ENCODE measurements at regions not wholly inside any gene's neighbourhood (a gene's known extent, or its start where the extent isn't known, plus 50 kb on each side); places are given as distances from the start of the nearest gene placed in this dataset.

- Histone ChIP-seq H3K9me2 (ENCODE audit: insufficient read depth, low read length) (no peaks in the 10 kb centered on the region), H3K36me3 (ENCODE audit: insufficient read depth, low read length) (no peaks in the 10 kb centered on the region), H4K20me1 (ENCODE audit: insufficient read depth, low read length) (no peaks in the 10 kb centered on the region), H2AFZ (ENCODE audit: low read length) (no peak overlapping the region), H3K27ac (ENCODE audit: low read depth, low read length, poor library complexity, severe bottlenecking) (no peak overlapping the region), H3K9me3 (ENCODE audit: low read length) (no peaks in the 10 kb centered on the region), H3K4me3 (ENCODE audit: low read depth, low read length, poor library complexity, severe bottlenecking) (no peak overlapping the region), H3K4me1 (ENCODE audit: insufficient read depth, low read length, poor library complexity, severe bottlenecking) (no peaks in the 10 kb centered on the region), H3K79me2 (ENCODE audit: insufficient read depth, low read depth, low read length) (no peaks in the 10 kb centered on the region), H3K4me2 (ENCODE audit: low read length) (no peak overlapping the region)
- DNase-seq (ENCODE audit: low spot score), result no peak
- POLR2A ChIA-PET, result interaction anchor here (0.6 kb wide), 1 partner anchor 293 kb away, joined by 3 read pairs; no protein-coding TSS in a partner anchor
- intact Hi-C loops (cut with micrococcal nuclease; ENCODE audit: unreplicated experiment), result no loop called here
- CTCF ChIA-PET (ENCODE audit: unreplicated experiment), result no interaction called here
- BruUV-seq (replicated peaks), result no TSS peak
- TF ChIP-seq EZH2phosphoT487 (IDR thresholded peaks at IDR 0.05; ENCODE audit: borderline replicate concordance, low read depth, low read length) (no peak), CTCF (conservative IDR thresholded peaks at IDR 0.05; ENCODE audit: low read length) (no peak)
These were observed 593.5 kb downstream of the TENT5A start for GRCh38 chr6:81158956-81159355.

- POLR2A ChIA-PET, result no interaction called here
These were observed 603.7 kb downstream of the TENT5A start for GRCh38 chr6:81148751-81149150.

More at GRCh38 chr6:81148751-81149150, 603.7 kb downstream of the TENT5A start:
- BruUV-seq (replicated peaks), result no TSS peak
- H3K27ac ChIP-seq (ENCODE audit: low read depth, low read length, poor library complexity, severe bottlenecking), result no peak overlapping the region
- H3K9me3 ChIP-seq (ENCODE audit: low read length), result no peaks in the 10 kb centered on the region
- H3K79me2 ChIP-seq (ENCODE audit: insufficient read depth, low read depth, low read length), result no peaks in the 10 kb centered on the region
- H2AFZ ChIP-seq (ENCODE audit: low read length), result no peak overlapping the region
- no peak overlapping the region for H3K4me3 ChIP-seq (ENCODE audit: low read depth, low read length, poor library complexity, severe bottlenecking)
- CTCF ChIA-PET (ENCODE audit: unreplicated experiment), result no interaction called here
- no peaks in the 10 kb centered on the region for H4K20me1 ChIP-seq (ENCODE audit: insufficient read depth, low read length)
- H3K9me2 ChIP-seq (ENCODE audit: insufficient read depth, low read length), result no peaks in the 10 kb centered on the region
- intact Hi-C loops (cut with micrococcal nuclease; ENCODE audit: unreplicated experiment), result no loop called here
- no peaks in the 10 kb centered on the region for H3K36me3 ChIP-seq (ENCODE audit: insufficient read depth, low read length)
- TF ChIP-seq EZH2phosphoT487 (IDR thresholded peaks at IDR 0.05; ENCODE audit: borderline replicate concordance, low read depth, low read length) (no peak), CTCF (conservative IDR thresholded peaks at IDR 0.05; ENCODE audit: low read length) (no peak)
- no peak for DNase-seq (ENCODE audit: low spot score)
- no peak overlapping the region for H3K4me2 ChIP-seq (ENCODE audit: low read length)
- no peaks in the 10 kb centered on the region for H3K4me1 ChIP-seq (ENCODE audit: insufficient read depth, low read length, poor library complexity, severe bottlenecking)
